Activated naive CD8-positive, alpha-beta T cell treated with anti-CD3 and anti-CD28 coated beads, Interleukin-2, amount 10 ng/mL, durations not matched to agents 7 days and 5 days (primary cell): ENCODE measurements at regions not wholly inside any gene's neighbourhood (a gene's known extent, or its start where the extent isn't known, plus 50 kb on each side); places are given as distances from the start of the nearest gene placed in this dataset.

Experiments used
- ATAC-seq: fragments of 150-1000 bp; cut with Tn5 transposase; one replicate; pipeline ENCODE4 v1.10.0; 2021; ENCODE audit warnings: low read depth, moderate library complexity
- POLR2A ChIA-PET: fragments of 350-600 bp; sonication (Branson Sonifier 250); formaldehyde crosslinking; loops from one replicate; lab custom pipeline; 2021; ENCODE audit warnings: antibody characterized with exemption; lab: Charles Lee
- DNase-seq: peaks from one replicate; pipeline ENCODE4 v3.0.0; 2021
- H3K27ac Mint-ChIP-seq: one replicate; pipeline ENCODE4 v1.8.0; 2022; ENCODE audit warnings: mild to moderate bottlenecking, mixed read lengths
- H3K27me3 Mint-ChIP-seq: one replicate; pipeline ENCODE4 v1.8.0; 2022; ENCODE audit warnings: mild to moderate bottlenecking, moderate library complexity, mixed read lengths
- H3K36me3 Mint-ChIP-seq: one replicate; pipeline ENCODE4 v1.8.0; 2021; ENCODE audit warnings: mild to moderate bottlenecking, mixed read lengths
- H3K4me1 Mint-ChIP-seq: one replicate; pipeline ENCODE4 v1.8.0; 2021; ENCODE audit warnings: mixed read lengths
- H3K4me3 Mint-ChIP-seq: one replicate; pipeline ENCODE4 v1.8.0; 2022; ENCODE audit warnings: mild to moderate bottlenecking, moderate library complexity, mixed read lengths
- H3K9me3 Mint-ChIP-seq: one replicate; pipeline ENCODE4 v1.8.0; 2021; ENCODE audit warnings: mixed read lengths

DNA sequence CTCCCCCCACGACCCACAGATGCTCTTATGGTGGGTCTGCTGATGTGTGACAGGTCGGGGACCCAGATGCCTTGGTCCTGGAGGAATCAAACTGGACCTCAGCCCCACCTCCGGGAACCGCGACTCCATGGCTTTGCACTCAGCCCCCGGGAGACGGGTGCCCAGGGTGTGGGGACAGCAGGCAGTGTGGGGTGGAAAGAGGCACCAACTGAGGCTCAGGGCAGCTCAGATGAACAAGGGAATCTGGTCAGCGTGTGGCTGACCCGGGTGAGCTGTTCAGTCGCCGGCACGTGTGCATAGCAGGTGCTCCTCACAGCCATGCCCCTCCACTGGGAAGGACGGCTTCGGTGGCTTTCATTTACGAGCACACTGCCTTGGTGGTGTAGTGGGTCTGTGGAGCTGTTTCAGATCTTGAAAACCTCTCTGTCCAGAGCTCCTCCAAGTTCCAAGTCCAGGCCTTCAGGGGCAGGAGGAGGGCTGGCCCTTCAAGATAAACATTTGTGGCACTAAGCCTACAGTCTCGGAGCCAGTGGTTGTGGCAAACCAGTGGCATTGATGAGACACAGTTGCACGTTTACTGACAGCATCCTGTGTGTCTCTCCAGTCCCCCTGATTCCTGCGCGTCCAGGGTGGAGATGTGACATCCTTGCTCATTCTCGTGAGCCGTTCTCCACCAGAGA lies 471.2 kb upstream of the HS6ST1 start:
- H3K9me3 Mint-ChIP-seq = peaks cover 9% of the 10 kb centered on the region
- H3K36me3 Mint-ChIP-seq = no peaks in the 10 kb centered on the region
- H3K4me3 Mint-ChIP-seq = no peak overlapping the region
- no peak for DNase-seq
- ATAC-seq = no peak
- no peaks in the 10 kb centered on the region for H3K27me3 Mint-ChIP-seq
- H3K27ac Mint-ChIP-seq = no peak overlapping the region
- POLR2A ChIA-PET = no interaction called here
- no peaks in the 10 kb centered on the region for H3K4me1 Mint-ChIP-seq

DNA sequence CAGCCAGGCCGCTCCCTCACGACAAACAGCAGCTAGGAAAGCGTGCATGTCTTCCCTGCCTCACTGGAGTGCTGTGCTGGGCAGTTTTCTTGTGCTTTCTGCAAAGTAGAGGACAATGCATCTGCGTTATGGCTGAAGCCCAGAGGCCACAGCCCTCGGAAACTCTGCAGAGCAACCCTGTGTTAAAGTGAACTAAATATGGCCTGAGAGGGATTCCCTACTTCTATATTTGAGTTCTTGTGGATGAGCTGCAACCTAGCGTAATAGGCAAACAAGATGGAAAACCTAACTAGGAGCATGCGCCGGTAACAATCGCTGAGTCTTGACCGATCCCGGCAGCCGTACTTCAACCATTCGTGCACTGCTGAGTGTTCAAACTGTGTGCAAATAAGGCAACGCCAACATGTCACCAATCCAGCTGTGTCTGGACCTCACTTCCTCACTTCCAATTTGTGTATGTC lies 471.9 kb upstream of the HS6ST1 start:
- DNase-seq = no peak
- no peaks in the 10 kb centered on the region for H3K27me3 Mint-ChIP-seq
- peaks cover 9% of the 10 kb centered on the region for H3K9me3 Mint-ChIP-seq
- no peaks in the 10 kb centered on the region for H3K36me3 Mint-ChIP-seq
- POLR2A ChIA-PET = no interaction called here
- no peak overlapping the region for H3K4me3 Mint-ChIP-seq
- no peak overlapping the region for H3K27ac Mint-ChIP-seq
- H3K4me1 Mint-ChIP-seq = no peaks in the 10 kb centered on the region
- no peak for ATAC-seq

DNA sequence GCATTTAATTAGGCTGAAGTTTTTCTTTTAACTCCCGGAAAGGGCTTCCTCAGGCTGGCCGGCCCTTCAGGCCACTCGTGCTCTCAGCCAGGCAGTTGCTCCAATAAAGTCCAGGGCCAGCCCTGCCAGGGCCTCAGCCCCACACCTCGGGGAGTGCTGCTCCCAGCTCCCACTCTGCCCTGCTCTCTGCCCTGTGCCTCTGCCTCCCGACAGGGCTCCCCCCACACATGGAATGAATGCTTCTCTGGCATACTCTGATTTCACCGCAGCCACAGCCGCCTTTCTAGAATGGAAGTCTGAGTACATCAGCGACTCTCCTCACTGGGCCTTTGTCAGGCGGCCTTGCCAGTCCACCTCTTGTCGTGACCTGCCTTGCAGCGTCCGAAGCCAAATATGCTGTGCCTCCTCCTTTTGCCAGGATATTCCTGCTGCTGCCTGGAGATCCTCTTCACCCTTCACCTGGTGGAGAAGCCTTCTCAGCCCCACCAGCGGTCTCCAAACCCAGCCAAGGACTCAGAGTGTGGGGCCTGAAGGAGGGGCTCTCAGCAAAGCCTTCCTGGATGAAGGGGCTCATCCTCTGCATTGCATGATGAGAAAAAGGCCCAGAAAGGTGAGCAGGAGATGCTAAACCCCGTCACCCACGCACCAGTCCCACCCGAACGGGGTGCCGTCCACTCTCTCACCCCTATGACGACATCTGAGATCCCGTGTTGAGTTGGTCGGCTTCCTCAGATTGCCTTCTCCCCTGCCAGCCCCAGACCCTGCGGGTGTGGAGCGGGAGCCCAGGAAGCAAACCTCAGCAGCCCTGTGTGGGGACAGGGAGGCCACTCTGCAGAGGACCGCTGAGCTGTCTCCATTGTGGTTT lies 472.7 kb upstream of the HS6ST1 start:
- ATAC-seq (no peak), DNase-seq (no peak)
- POLR2A ChIA-PET = no interaction called here
- H3K9me3 Mint-ChIP-seq = peaks cover 9% of the 10 kb centered on the region
- no peaks in the 10 kb centered on the region for H3K36me3 Mint-ChIP-seq
- H3K27me3 Mint-ChIP-seq = no peaks in the 10 kb centered on the region
- no peak overlapping the region for H3K4me3 Mint-ChIP-seq
- no peaks in the 10 kb centered on the region for H3K4me1 Mint-ChIP-seq
- no peak overlapping the region for H3K27ac Mint-ChIP-seq

DNA sequence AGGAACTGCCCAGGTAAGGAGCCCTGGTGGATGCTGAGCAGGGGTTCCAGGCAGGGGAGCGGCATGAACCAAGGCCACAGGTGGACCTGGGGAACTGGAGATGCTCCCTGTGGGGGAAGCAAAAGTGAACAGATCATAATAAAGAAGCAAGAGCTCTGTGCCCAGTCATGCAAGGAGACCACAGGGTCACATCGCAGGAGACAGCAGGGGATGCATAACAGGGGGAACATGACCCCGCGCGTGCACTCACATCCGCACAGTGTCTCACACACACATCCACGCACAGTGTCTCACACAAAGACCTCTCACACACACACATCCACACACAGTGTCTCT lies 473.3 kb upstream of the HS6ST1 start:
- Mint-ChIP-seq H3K4me1 (no peaks in the 10 kb centered on the region), H3K9me3 (peaks cover 9% of the 10 kb centered on the region), H3K4me3 (no peak overlapping the region), H3K36me3 (no peaks in the 10 kb centered on the region), H3K27me3 (no peaks in the 10 kb centered on the region), H3K27ac (no peak overlapping the region)
- ATAC-seq (no peak), DNase-seq (no peak)
- POLR2A ChIA-PET = no interaction called here

DNA sequence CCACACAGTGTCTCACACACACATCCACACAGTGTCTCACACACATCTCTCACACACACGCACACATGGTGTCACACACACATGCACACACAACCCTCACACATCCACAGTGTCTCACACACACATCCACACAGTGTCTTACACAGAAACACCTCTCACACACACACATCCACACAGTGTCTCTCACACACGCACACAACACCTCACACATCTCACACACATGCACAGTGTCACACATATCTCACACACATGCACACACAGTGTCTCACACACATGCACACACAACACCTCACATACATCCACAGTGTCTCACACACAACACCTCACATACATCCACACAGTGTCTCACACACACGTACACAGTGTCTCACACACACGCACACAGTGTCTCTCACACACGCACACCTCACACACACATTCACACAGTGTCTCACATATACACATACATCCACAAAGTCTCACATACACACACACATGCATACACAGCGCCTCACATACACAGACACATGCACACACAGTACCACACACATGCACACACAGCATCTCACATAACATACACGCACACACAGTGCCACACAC lies 473.9 kb upstream of the HS6ST1 start:
- DNase-seq (no peak), ATAC-seq (no peak)
- POLR2A ChIA-PET = no interaction called here
- no peaks in the 10 kb centered on the region for H3K36me3 Mint-ChIP-seq
- H3K9me3 Mint-ChIP-seq = peaks cover 9% of the 10 kb centered on the region
- H3K4me3 Mint-ChIP-seq = no peak overlapping the region
- no peak overlapping the region for H3K27ac Mint-ChIP-seq
- no peaks in the 10 kb centered on the region for H3K4me1 Mint-ChIP-seq
- H3K27me3 Mint-ChIP-seq = no peaks in the 10 kb centered on the region

DNA sequence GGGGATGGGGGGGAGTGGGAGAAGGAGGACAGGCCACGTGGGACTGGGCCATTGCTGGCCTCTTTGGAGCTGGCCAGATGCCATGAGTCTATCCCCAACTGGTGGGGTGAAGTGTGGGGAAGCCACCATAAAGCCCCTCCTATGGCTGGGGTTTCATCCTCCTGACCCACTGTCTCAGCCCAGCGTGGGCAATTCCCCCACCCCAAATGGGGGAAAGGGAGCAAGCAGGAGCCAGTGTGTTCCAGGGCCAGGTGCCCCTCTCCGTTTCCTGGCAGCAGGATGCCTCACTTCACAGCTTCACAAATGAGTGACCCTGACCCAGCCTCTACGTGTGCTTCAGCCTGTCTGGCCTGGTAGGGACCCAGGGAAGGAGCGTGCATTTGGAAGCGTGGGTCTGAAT lies 474.7 kb upstream of the HS6ST1 start:
- Mint-ChIP-seq H3K9me3 (peaks cover 7% of the 10 kb centered on the region), H3K27ac (no peak overlapping the region), H3K27me3 (no peaks in the 10 kb centered on the region), H3K4me1 (no peaks in the 10 kb centered on the region), H3K36me3 (no peaks in the 10 kb centered on the region), H3K4me3 (no peak overlapping the region)
- POLR2A ChIA-PET = no interaction called here
- ATAC-seq = no peak
- DNase-seq = no peak

DNA sequence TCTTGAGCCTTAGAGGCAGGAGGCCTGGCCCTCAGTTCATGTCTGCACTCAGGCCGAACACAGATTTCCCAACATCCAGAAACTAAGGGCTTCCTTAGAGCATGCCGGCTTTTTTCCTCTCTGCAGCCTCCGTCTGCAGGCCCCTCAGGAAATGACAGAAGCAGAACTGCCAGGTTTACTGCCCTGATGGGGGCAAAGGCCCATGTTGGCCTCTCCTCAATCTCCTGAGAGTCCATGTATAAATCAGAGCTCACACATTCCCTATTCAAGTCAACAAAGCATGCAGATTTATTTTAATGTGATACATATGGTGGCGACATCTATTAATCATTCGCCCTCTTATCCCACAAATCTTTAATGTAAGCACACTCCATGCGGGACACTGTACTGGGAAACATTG lies 475.6 kb upstream of the HS6ST1 start:
- Mint-ChIP-seq H3K27me3 (no peaks in the 10 kb centered on the region), H3K4me3 (no peak overlapping the region), H3K27ac (no peak overlapping the region), H3K9me3 (no peaks in the 10 kb centered on the region), H3K36me3 (no peaks in the 10 kb centered on the region), H3K4me1 (no peaks in the 10 kb centered on the region)
- POLR2A ChIA-PET = no interaction called here
- ATAC-seq (no peak), DNase-seq (no peak)

DNA sequence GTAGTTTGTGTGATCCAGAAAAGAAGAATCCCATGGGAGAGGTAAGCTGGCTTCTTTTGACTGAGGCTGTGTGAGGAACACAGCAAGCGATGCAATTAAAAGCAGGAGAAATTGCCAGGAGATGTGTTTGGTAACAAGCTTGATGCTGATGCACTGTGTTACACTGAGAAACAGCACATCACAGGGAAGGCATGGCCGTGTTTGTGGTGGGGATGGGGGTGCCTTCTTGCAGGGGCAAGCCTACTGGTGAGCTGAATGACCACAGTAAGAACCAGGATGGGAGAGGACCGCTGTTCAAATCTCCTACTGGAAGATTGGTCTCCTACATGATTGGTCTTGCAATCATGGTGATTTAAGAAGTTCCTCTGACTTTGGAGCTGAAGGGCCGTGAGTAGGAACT lies 477.7 kb upstream of the HS6ST1 start:
- no peaks in the 10 kb centered on the region for H3K4me1 Mint-ChIP-seq
- POLR2A ChIA-PET = no interaction called here
- H3K27ac Mint-ChIP-seq = no peak overlapping the region
- no peaks in the 10 kb centered on the region for H3K9me3 Mint-ChIP-seq
- no peak for DNase-seq
- no peaks in the 10 kb centered on the region for H3K36me3 Mint-ChIP-seq
- H3K4me3 Mint-ChIP-seq = no peak overlapping the region
- ATAC-seq = no peak
- peaks cover 2% of the 10 kb centered on the region for H3K27me3 Mint-ChIP-seq

DNA sequence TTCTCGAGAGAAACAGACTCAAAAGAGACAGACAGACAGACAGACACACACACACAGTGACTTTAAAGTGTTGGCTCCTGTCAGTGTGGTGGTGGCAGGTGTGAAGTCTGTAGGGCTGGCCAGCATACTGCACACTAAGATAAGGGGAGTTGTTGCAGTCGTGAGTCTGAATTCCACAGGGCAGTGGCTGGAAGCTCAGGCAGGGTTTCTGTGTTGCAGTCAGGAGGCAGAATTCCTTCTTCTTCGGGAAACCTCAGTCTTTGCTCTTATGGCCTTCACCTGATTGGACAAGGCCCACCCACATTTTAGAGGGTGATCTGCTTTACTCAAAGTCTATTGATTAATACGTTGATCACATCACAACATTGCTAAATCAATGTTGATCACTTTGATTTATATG lies 478.4 kb upstream of the HS6ST1 start:
- Mint-ChIP-seq H3K27me3 (peaks cover 2% of the 10 kb centered on the region), H3K4me1 (no peaks in the 10 kb centered on the region), H3K4me3 (no peak overlapping the region), H3K27ac (no peak overlapping the region), H3K9me3 (no peaks in the 10 kb centered on the region), H3K36me3 (no peaks in the 10 kb centered on the region)
- POLR2A ChIA-PET = no interaction called here
- ATAC-seq (no peak), DNase-seq (no peak)

DNA sequence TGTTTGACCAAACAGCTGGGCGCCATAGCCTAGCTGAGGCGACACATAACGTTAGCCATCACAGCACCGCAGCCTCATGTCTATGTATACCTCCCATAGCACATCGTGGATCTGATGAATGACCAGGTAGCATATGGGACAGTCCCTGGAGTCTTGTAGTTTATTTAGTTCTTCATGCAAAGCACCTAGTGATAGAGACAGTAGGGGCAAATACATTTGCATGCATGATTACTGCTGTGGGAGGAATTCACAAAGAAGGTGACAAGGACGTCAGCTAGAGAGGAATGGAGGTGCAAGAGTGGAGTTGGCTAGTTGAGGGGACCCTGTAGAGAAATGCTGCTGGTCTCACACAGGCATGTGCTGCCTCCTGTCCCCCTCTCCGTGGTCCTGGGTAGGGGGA lies 478.9 kb upstream of the HS6ST1 start:
- Mint-ChIP-seq H3K4me1 (no peaks in the 10 kb centered on the region), H3K27ac (no peak overlapping the region), H3K4me3 (no peak overlapping the region), H3K27me3 (peaks cover 2% of the 10 kb centered on the region), H3K36me3 (no peaks in the 10 kb centered on the region), H3K9me3 (no peaks in the 10 kb centered on the region)
- POLR2A ChIA-PET = no interaction called here
- no peak for ATAC-seq
- no peak for DNase-seq

DNA sequence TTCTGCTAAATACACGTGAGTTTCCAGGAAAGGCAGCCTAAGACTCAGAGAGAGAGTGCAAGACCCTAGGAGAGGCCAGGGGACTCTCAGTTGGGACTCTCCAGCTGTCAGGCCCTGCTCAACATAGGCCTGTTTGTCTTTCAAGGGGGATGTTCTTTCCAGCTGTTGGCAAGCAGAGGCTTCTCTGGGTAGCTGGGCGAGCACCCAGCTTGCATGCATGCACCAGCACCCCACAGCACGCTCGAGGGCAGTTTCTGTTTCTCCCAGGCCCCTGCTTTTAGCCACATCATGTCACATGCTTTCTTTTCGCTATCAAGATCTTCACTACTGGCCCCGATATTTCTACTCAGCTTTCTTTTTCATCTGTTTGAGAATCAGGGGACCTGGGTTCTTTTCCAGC lies 479.3 kb upstream of the HS6ST1 start:
- H3K27me3 Mint-ChIP-seq = peaks cover 4% of the 10 kb centered on the region
- DNase-seq (no peak), ATAC-seq (no peak)
- H3K27ac Mint-ChIP-seq = no peak overlapping the region
- POLR2A ChIA-PET = no interaction called here
- H3K4me1 Mint-ChIP-seq = no peaks in the 10 kb centered on the region
- no peaks in the 10 kb centered on the region for H3K36me3 Mint-ChIP-seq
- no peaks in the 10 kb centered on the region for H3K9me3 Mint-ChIP-seq
- H3K4me3 Mint-ChIP-seq = no peak overlapping the region

DNA sequence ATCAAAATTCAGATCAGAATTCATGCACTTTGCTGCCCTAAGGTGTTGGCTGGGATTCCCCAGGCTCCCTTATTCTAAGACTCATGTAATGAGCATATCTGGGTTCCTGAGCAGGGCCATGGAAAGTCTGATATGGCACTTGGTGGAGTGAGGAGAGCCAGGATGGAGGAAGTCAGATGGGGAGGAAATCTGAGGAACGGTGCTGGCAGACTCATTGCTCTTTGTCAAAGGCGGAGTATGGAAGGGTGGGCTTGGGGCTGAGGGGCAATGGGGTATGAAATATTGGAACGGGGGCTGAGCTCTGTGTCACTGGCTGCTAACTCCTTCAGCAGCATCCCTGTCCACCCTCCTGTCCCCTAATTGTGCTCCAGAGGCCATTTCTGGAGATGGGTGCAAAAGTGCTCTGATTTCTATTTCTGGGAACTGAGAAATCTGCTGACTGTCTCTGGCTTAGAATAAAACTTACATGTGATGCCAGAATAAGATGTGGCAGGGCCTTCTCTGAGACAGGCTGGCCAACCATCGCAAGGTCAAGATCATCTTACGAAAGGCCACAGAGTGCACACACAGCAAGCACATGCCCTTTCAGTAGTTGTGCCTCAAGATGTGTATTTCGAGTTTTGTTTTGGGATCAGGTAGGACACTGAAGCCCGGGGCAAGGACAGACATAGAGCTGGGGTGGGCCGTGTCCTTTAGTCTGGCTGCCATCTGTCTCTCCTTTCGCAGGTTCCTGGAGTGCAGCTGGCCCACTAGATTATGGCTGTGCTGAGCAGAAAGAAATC lies 480.0 kb upstream of the HS6ST1 start:
- H3K4me3 Mint-ChIP-seq = no peak overlapping the region
- H3K4me1 Mint-ChIP-seq = no peaks in the 10 kb centered on the region
- POLR2A ChIA-PET = no interaction called here
- H3K9me3 Mint-ChIP-seq = no peaks in the 10 kb centered on the region
- DNase-seq (no peak), ATAC-seq (no peak)
- peaks cover 4% of the 10 kb centered on the region for H3K27me3 Mint-ChIP-seq
- no peak overlapping the region for H3K27ac Mint-ChIP-seq
- H3K36me3 Mint-ChIP-seq = no peaks in the 10 kb centered on the region

DNA sequence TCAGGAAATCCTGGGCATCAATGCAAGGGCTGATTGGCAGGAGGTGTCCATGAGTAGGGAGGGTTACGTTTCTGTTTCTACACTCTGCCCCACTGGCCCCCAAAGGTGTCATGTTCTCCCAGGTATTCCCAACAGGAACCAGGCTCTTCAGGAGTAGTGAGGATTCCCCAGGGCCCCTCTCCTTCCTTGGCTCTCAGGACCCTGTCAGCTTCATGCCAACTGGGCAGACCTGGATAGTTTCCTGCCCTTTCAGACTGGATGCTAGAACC lies 480.6 kb upstream of the HS6ST1 start:
- H3K4me3 Mint-ChIP-seq = no peak overlapping the region
- POLR2A ChIA-PET = no interaction called here
- ATAC-seq = no peak
- H3K9me3 Mint-ChIP-seq = no peaks in the 10 kb centered on the region
- H3K27ac Mint-ChIP-seq = no peak overlapping the region
- no peaks in the 10 kb centered on the region for H3K36me3 Mint-ChIP-seq
- H3K27me3 Mint-ChIP-seq = peaks cover 7% of the 10 kb centered on the region
- no peaks in the 10 kb centered on the region for H3K4me1 Mint-ChIP-seq
- no peak for DNase-seq
